G401 (cell line): ENCODE measurements at regions not wholly inside any gene's neighbourhood (a gene's known extent, or its start where the extent isn't known, plus 50 kb on each side); places are given as distances from the start of the nearest gene placed in this dataset.

ENCODE experiments used
- DNase-seq: peaks from one replicate; pipeline ENCODE4 v3.0.0-alpha.2; 2015; ENCODE audit warnings: low spot score
- in situ Hi-C: cut with HindIII; loops from 2 replicates; pipeline ENCODE4 v1.10.0; 2016; ENCODE audit warnings: low sequenced_read_pairs, mixed read lengths

DNA sequence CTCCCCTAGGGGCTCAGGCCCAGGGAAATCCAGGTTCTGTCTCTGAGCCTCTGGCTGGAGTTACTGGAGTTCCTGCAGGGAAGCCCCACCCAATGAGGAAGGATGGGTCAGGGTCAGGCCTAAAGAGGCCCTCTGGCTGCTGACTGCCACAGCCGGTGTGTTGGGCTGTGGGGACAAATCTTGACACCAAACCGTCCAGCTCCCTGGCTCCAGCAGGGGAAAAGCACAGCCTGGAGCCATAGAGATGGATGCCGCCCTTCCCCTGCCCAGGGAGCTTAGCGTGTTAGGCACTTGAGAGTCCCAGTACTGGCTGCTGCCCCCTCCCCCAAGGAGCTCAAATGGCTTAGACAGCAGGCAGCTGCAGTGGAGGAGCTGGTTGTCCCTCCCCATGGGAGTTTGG lies 321.3 kb upstream of the LCORL start:
- no peak for DNase-seq
- in situ Hi-C loops, result no loop called here

DNA sequence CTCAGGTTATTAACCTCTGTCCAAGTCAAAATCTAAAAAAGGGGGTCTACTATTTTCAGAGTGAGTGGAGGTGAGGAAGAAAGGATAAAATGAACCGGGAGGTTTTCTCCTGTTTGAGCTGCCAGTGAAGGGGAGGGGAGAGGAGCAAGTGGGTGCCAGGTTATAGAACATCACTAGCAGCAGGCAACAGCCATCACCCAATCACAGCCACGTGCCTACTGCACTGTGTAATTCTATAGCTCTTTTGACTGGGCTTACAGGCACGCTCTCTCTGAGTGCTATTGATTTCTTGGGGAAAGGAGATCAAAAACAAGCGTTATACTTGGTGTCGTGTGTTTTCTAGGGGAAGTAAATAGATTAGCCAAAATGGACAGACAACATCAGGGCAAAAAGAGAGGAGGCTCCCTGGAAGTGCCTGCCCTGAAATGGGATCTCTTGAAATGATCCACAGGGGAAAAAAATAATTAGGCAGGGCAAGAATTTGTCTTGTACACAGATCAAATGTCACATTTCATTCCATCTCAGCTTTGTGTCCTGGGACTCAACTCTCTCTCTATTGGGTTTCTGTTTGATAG lies 300.5 kb upstream of the LCORL start:
- in situ Hi-C loops, result no loop called here
- no peak for DNase-seq

DNA sequence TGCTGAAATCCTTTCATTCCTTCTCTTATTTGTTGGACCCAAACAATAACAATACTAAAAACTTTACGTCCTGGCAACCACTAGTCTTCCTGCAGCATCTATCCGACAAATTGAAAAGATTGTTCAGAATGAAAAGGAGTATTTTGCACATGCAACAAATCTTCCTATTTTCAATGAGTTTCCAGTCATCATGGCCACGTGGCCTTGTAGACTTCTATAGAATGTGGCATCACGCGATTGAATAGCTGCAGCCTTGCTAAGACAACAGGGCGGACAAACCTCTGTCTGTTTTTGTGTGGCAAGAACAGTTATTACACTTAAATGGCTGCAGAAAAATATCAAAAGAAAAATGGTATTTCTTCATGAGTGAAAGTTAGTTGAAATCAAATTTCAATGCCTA lies 297.9 kb upstream of the LCORL start:
- in situ Hi-C loops, result no loop called here
- no peak for DNase-seq

DNA sequence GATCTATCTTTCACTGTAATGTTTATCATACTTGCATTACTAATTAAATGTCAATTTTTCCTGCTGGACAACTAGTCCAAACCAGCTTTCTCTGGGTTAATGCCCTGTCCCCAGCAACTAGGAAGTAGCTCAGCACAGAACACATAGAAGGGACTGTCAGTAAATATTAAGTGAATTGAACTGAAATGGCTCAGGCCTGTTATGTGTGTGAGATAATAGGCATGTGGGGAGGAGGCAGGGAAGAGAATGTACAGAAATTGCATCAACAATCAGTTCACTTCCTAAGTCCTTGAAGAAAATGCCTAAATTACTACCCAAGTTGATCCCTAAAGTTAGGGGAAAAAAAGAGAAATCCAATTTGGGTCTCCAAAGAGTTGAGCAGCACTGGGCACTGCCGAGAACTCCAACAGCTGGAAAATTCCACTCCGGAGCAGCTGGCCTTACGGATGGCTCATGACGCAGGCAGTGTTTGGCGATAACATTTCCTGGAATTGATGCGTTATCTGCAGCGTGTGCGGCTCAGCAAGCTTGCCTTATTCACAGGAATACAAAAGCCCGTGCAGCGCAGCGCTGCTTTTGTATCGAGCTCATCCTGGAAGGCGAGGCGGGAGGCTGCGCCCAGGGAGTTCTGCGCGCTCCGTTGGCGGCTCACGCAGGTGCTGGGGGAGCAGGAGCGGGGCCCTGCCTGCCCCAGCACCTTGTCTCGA lies 297.3 kb upstream of the LCORL start:
- DNase-seq, result no peak
- in situ Hi-C loops, result no loop called here

DNA sequence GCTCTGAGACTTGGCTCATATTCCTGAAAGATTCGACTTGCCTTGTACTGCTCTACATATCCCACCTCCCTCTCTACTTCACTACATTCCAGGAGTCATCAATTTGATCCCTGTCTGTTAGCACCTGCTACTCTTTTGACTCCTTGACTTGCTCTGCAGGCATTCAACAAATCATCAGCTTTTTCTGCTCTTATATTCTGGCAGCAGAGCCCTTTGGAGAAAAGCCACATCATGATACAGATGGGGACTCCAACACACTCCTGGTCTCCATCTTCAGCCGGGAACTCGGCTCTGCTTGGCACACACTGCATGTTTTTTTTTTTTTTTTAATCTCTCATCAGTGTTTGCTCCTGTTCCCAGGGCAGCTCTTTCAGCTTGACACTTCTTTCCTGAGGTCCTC lies 293.2 kb upstream of the LCORL start:
- in situ Hi-C loops, result no loop called here
- DNase-seq, result no peak

DNA sequence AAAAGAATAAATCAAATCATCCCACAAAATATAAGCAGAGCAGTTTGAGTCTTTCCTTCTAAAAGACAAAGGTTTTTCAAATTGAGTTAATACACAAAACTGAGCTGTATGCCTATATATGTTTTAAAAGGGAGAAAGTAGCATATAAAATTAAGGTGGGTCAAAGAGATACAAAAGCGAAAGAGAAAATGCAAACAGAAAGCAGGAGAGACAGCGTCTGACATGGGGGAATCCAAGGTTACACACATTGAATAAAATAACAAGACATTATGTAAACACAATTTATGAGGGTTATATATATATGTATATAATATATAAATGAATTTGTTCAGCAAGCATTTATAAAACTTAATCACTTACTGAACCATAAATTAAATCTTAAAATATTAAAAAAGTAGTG lies 276.1 kb upstream of the LCORL start:
- in situ Hi-C loops, result no loop called here
- DNase-seq, result no peak

- DNase-seq, result no peak
- in situ Hi-C loops, result no loop called here
Measured at GRCh38 chr4:18296411-18296810, 274.9 kb upstream of the LCORL start.

DNA sequence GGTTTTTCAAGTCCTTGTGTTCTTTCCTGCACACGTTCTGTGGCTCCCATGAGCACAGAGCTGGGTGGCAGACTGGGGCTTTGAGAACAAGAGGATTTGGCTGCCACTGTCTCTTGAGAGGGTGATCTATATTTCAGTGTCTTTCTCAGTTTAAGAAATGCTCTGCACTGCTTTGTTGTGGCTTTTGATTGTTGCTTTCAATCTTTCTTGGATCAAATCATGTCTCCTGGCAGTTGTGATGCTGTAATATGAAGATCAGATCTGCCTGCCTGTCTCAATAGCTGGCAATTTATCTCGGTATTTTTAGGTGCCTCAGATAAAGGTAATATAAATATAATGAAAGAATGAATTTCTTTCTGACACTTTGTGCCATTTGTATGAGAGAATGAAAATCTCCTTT lies 273.3 kb upstream of the LCORL start:
- DNase-seq, result no peak

DNA sequence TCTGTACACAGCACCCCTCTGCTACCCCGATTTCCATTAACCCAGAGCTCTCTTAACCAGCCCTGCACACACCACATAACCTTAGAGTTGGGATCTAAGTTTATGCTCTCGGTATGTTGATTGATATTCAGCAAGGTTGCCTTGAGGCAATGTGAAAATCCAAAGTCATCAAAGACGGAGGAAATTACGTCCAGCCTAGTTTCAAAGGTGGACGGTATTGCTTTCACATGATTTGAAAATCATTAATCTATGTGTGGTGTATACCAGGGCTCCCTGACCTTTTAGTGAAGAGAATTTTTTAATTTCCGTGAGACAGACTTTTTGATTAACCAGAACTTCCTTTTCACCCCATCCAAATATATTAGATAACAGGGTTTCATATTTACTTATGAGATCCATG lies 272.5 kb upstream of the LCORL start:
- in situ Hi-C loops, result no loop called here
- DNase-seq, result no peak

More for the DNA sequence above, 273.3 kb upstream of the LCORL start:
- in situ Hi-C loops, result no loop called here

DNA sequence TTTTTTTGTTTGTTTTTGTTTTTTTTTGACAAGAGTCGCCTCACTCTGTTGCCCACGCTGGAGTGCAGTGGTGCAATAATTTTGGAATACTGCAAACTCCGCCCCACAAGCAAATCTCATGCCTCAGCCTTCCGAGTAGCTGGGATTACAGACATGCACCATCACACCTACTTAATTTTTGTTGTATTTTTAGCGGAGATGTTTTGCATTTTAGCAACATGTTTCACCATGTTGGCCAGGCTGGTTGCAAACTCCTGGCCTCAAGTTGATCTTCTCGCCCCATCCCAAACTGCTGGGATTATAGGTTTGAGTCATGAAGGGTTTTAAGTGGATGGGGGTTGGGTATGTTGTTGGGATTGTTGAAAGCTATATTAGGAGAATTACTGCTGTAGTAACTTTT lies 270.9 kb upstream of the LCORL start:
- in situ Hi-C loops, result no loop called here
- no peak for DNase-seq

DNA sequence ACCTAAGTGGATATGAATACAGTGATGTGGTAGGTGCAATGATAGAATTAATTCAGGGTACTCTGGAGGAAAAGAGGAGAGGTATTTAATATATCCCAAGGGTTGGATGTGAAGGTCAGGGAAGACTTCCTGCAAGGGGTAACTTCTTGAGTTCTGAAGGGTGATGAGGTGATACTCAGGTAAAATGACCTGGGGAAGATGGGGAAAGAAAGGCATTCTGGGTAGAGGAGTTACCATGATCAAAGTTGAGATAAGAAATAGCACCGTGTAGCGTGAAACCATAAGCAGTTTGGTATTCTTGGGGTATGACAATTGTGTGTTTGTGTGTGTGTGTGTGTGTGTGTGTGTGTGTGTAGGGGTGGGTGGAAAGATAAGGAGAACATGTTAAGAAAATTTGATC lies 270.4 kb upstream of the LCORL start:
- no peak for DNase-seq
- in situ Hi-C loops, result no loop called here

GRCh38 chr4:18291256-18291655 lies 269.7 kb upstream of the LCORL start:
- in situ Hi-C loops, result no loop called here
- DNase-seq, result no peak

- in situ Hi-C loops, result no loop called here
- no peak for DNase-seq
Measured at GRCh38 chr4:18285357-18285756, 263.8 kb upstream of the LCORL start.

GRCh38 chr4:18278244-18278643 lies 256.7 kb upstream of the LCORL start:
- in situ Hi-C loops, result no loop called here
- DNase-seq, result no peak

- in situ Hi-C loops, result no loop called here
- DNase-seq, result no peak
Measured at GRCh38 chr4:18262832-18263231, 241.3 kb upstream of the LCORL start.

- DNase-seq, result no peak
- in situ Hi-C loops, result no loop called here
Measured at GRCh38 chr4:18252052-18252451, 230.5 kb upstream of the LCORL start.

GRCh38 chr4:18250564-18250963 lies 229.0 kb upstream of the LCORL start:
- no peak for DNase-seq
- in situ Hi-C loops, result no loop called here

GRCh38 chr4:18248611-18249010 lies 227.1 kb upstream of the LCORL start:
- in situ Hi-C loops, result no loop called here
- no peak for DNase-seq

DNA sequence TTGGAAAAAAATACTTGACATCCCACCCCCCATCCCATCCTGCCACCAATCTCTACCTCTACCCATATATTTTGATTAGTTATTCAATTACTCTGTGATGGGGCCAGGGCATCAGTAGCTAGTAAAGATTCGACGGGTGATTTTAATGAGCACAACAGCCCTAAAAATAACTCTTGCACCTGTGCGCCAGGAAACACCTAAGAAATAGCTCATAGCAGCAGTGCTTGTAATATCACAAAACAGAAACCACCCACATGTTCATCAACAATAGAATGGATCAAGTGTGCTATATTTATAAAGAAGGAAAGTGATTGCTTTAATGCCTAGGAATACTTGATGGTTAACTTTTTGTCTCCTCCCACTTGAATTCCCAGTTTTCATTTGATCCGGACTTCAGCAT lies 225.6 kb upstream of the LCORL start:
- DNase-seq, result no peak
- in situ Hi-C loops, result no loop called here

DNA sequence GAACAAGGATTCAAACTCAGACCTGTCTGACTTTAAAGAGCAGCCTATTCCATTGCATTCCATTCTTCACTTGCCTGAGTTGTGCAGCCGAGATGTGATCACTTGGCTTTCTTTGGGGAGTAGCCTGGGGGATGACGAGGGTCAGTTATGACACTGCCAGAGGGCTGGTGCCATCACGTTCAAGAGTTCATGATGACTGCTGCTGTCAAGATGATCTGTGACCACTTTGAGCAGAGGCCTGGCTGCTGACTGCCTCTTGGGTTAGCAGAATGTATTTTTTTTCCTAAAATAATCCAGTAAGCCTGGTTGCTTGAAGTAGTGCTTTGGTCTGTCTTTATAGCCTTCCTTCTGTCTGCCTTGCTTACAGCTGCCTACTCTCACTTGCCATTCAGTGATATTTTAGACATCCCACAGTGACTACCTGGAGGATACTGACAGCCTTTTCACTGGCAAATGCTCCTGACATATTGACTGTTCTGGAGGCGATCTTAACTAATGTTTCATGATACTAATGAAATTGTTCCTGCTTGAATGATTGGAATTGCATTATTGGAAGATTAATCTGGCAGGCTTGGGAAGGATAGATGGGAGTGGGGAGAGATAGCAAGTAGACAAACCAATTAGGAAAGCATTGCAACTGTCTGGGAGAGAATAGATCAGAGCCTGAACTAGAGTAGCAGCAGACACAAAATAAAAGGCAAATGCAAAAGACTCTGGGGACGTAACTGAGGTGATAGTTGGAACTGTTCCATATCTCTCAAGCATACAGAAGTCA lies 221.6 kb upstream of the LCORL start:
- in situ Hi-C loops, result no loop called here
- DNase-seq, result no peak

DNA sequence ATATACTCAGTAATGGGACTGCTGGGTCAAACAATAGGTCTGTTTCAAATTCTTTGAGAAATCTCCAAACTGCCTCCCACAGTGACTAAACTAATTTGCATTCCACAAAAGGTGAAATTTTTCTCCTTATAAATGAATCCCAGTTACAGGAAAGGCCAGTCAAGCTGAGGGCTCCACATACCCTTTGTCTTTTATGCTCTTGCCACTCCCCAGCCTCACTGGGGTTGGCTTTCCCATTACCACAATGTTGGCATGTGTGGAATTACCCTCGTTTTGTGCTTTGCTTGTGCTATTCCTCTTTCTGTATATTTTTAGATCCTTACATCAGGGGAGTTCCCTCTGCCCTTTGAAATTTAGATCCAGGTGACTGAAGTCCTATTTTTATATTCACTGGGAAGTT lies 220.2 kb upstream of the LCORL start:
- no peak for DNase-seq
- in situ Hi-C loops, result no loop called here
